ENCODE measurements at regions not wholly inside any gene's neighbourhood (a gene's known extent, or its start where the extent isn't known, plus 50 kb on each side); places are given as distances from the start of the nearest gene placed in this dataset.

DNA sequence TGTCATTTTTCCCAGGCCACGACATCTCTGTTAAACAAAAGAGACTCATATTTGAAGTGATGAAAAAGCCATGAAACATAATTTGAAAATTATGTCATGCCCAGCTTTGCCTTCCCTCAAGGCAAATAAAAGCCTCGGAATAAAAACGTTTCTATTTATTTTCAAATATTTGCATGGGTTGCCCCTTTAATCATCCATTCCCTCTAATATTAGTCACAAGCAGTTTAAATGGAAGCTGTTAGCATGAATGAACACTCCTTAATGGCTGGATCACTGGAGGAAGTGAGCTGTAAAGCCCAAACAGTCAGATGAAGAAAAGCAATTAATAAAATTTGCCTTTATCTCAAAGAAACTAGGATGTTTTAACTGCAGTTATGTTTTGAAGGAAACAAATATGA lies 69.3 kb upstream of the STMND1 start:
- TF ChIP-seq, protein P1, sequence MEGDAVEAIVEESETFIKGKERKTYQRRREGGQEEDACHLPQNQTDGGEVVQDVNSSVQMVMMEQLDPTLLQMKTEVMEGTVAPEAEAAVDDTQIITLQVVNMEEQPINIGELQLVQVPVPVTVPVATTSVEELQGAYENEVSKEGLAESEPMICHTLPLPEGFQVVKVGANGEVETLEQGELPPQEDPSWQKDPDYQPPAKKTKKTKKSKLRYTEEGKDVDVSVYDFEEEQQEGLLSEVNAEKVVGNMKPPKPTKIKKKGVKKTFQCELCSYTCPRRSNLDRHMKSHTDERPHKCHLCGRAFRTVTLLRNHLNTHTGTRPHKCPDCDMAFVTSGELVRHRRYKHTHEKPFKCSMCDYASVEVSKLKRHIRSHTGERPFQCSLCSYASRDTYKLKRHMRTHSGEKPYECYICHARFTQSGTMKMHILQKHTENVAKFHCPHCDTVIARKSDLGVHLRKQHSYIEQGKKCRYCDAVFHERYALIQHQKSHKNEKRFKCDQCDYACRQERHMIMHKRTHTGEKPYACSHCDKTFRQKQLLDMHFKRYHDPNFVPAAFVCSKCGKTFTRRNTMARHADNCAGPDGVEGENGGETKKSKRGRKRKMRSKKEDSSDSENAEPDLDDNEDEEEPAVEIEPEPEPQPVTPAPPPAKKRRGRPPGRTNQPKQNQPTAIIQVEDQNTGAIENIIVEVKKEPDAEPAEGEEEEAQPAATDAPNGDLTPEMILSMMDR (IDR thresholded peaks at IDR 0.05): no peak
- peak; percentile 85 for DNase-seq
- peak overlapping the region; percentile 99 for H3K27ac Mint-ChIP-seq
- peak overlapping the region; percentile 88 for H3K4me3 Mint-ChIP-seq
- H3K27me3 Mint-ChIP-seq (ENCODE audit: insufficient read depth): no peaks in the 10 kb centered on the region
- H3K4me1 Mint-ChIP-seq (ENCODE audit: low read depth): peaks cover 77% of the 10 kb centered on the region
- no peaks in the 10 kb centered on the region for H3K9me3 Mint-ChIP-seq
- no peaks in the 10 kb centered on the region for H3K36me3 Mint-ChIP-seq (ENCODE audit: low read depth)

DNA sequence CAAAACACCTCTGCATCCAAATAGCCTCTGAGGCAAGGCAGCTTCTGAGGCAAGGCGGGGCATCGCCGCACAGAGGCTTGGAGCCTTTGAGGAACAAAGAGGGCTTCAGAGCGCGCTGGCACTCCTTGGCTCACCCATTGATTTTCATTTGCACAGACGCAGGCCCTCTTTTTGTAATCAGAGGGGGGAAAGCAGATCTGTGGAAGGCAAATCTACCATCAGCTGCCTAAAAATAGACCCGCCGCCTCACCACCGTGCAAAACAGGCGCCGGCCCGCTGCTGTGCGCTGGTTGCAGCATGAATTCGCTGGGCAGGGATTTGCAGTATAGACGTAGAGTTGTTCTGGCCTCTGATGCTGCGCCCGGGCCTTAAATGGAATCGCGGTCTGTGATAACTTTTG lies 69.9 kb upstream of the STMND1 start:
- H3K9me3 Mint-ChIP-seq: no peaks in the 10 kb centered on the region
- TF ChIP-seq, protein P1 (IDR thresholded peaks at IDR 0.05): no peak
- no peaks in the 10 kb centered on the region for H3K27me3 Mint-ChIP-seq (ENCODE audit: insufficient read depth)
- H3K27ac Mint-ChIP-seq: peak overlapping the region; percentile 99
- peaks cover 77% of the 10 kb centered on the region for H3K4me1 Mint-ChIP-seq (ENCODE audit: low read depth)
- H3K36me3 Mint-ChIP-seq (ENCODE audit: low read depth): no peaks in the 10 kb centered on the region
- H3K4me3 Mint-ChIP-seq: peak overlapping the region; percentile 88
- DNase-seq: no peak

DNA sequence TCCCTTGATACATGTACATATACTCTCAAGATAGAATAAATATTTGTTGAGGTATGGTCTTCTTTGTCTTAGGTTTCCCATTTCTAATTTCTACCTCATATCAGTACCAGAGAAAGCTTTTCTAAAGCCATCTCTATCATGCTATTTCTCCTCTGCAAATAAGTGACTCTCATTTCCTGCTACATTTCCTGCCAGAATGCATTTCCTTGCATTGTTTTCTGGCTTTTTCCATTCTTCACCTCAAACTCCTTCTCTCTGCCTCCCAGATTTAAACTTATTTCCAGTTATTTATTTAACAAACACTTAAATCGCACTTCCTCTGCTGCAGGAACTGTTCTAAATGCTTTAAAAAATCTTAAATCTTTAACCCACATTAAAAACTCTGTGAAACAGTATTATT lies 74.4 kb upstream of the STMND1 start:
- H3K4me1 Mint-ChIP-seq (ENCODE audit: low read depth): peaks cover 38% of the 10 kb centered on the region
- peaks cover 11% of the 10 kb centered on the region for H3K36me3 Mint-ChIP-seq (ENCODE audit: low read depth)
- H3K4me3 Mint-ChIP-seq: no peak overlapping the region
- no peak for DNase-seq
- no peaks in the 10 kb centered on the region for H3K27me3 Mint-ChIP-seq (ENCODE audit: insufficient read depth)
- TF ChIP-seq, protein P1 (IDR thresholded peaks at IDR 0.05): no peak
- no peak overlapping the region for H3K27ac Mint-ChIP-seq
- peaks cover 5% of the 10 kb centered on the region for H3K9me3 Mint-ChIP-seq

DNA sequence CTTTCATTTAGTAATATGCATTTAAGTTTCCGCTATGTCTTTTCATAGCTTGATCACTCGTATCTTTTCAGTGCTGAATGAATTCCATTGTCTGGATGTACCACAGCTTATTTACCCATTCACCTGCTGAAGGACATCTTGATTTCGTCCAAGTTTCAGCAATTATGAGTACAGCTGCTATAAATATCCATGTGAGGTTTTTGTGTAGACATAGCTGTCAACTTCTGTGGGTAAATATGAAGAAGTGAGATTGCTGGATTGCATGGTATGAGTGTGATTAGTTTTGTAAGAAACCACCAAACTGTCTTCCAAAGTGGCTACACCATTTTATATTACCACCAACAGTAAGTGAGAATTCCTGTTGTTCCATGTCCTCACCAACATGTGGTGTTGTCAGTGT lies 79.2 kb upstream of the STMND1 start:
- DNase-seq: no peak
- H3K27me3 Mint-ChIP-seq (ENCODE audit: insufficient read depth): no peaks in the 10 kb centered on the region
- TF ChIP-seq, protein P1 (IDR thresholded peaks at IDR 0.05): no peak
- peaks cover 11% of the 10 kb centered on the region for H3K36me3 Mint-ChIP-seq (ENCODE audit: low read depth)
- no peak overlapping the region for H3K27ac Mint-ChIP-seq
- H3K9me3 Mint-ChIP-seq: peaks cover 5% of the 10 kb centered on the region
- peaks cover 18% of the 10 kb centered on the region for H3K4me1 Mint-ChIP-seq (ENCODE audit: low read depth)
- H3K4me3 Mint-ChIP-seq: no peak overlapping the region

DNA sequence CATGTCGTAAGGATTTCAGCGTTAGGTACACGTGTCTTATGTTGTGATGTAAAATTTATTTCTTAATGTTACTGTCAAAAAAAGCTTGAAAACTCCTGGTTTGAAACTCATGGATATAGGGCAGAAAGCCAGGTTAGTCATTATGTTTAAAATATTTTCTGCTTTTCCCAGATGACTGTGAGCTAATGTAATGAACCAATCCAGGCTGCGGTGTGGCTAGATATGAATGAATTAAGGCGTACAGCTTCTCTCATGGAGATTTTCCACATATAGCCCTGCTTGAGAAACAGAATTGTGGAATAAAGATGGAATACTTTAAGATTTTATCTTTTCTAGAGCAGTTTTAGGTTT lies 80.3 kb upstream of the STMND1 start:
- Mint-ChIP-seq H3K27ac (no peak overlapping the region), H3K36me3 (ENCODE audit: low read depth) (peaks cover 14% of the 10 kb centered on the region), H3K27me3 (ENCODE audit: insufficient read depth) (no peaks in the 10 kb centered on the region; the same call in 1 of the 2 replicates), H3K4me1 (ENCODE audit: low read depth) (peaks cover 22% of the 10 kb centered on the region), H3K4me3 (no peak overlapping the region), H3K9me3 (peaks cover 9% of the 10 kb centered on the region)
- no peak for DNase-seq
- TF ChIP-seq, protein P1 (IDR thresholded peaks at IDR 0.05): no peak
